GM13976 (cell line): ENCODE measurements at regions not wholly inside any gene's neighbourhood (a gene's known extent, or its start where the extent isn't known, plus 50 kb on each side); places are given as distances from the start of the nearest gene placed in this dataset.

Experiments
- DNase-seq: peaks from one replicate; pipeline ENCODE4 v3.0.0; 2012; ENCODE audit warnings: low spot score
- CTCF ChIP-seq: IDR thresholded peaks from 2 replicates; pipeline ENCODE4 v1.5.1; 2012; ENCODE audit warnings: borderline replicate concordance, mild to moderate bottlenecking; ENCODE audit not compliant: insufficient read depth; ENCODE audit errors: extremely low read depth, missing control alignments, control extremely low read depth
- in situ Hi-C: fragments of 300-500 bp; cut with MboI; formaldehyde crosslinking; loops from one replicate; pipeline ENCODE4 v1.12.0; 2022; ENCODE audit warnings: low sequenced_read_pairs, mixed read lengths, inconsistent platforms; ENCODE audit not compliant: unreplicated experiment

- DNase-seq, result no peak
- in situ Hi-C loops, result loop anchor here (25.0 kb wide), 2 partner anchors 280 to 555 kb away; partner anchors contain the start of gene SPRY1
- no peak for TF ChIP-seq CTCF
Measured at GRCh38 chr4:123667496-123667895, 270.9 kb downstream of the SPRY1 start.

- no peak for TF ChIP-seq CTCF
- in situ Hi-C loops, result loop anchor here (25.0 kb wide), 2 partner anchors 281 to 556 kb away; partner anchors contain the start of gene SPRY1
- no peak for DNase-seq
Measured at GRCh38 chr4:123667991-123668390, 271.4 kb downstream of the SPRY1 start.

- no peak for TF ChIP-seq CTCF
- in situ Hi-C loops, result loop anchor here (25.0 kb wide), 2 partner anchors 285 to 560 kb away; partner anchors contain the start of gene SPRY1
- peak; percentile 30 for DNase-seq
Measured at GRCh38 chr4:123671636-123672404, 275.2 kb downstream of the SPRY1 start.

- TF ChIP-seq CTCF, result no peak
- DNase-seq, result no peak
- in situ Hi-C loops, result loop anchor here (25.0 kb wide), 2 partner anchors 286 to 561 kb away; partner anchors contain the start of gene SPRY1
Measured at GRCh38 chr4:123672987-123673386, 276.4 kb downstream of the SPRY1 start.

- in situ Hi-C loops, result loop anchor here (25.0 kb wide), 2 partner anchors 287 to 562 kb away; partner anchors contain the start of gene SPRY1
- DNase-seq, result no peak
Measured at GRCh38 chr4:123673971-123674370, 277.4 kb downstream of the SPRY1 start.

More at GRCh38 chr4:123673971-123674370, 277.4 kb downstream of the SPRY1 start:
- no peak for TF ChIP-seq CTCF
